ENCODE measurements at regions not wholly inside any gene's neighbourhood (a gene's known extent, or its start where the extent isn't known, plus 50 kb on each side); places are given as distances from the start of the nearest gene placed in this dataset.
"Not testable (repeated sequence)": the region's sequence is repeated elsewhere in the genome, so short reads cannot be mapped to it uniquely, and the experiment has no call there.

- H4K20me1 ChIP-seq (ENCODE audit: insufficient read depth, low read length); H3K27me3 ChIP-seq (ENCODE audit: insufficient read depth, low read length); H3K4me2 ChIP-seq (ENCODE audit: low read length); H3K9me3 ChIP-seq (ENCODE audit: insufficient read depth, low read depth, low read length); H3K36me3 ChIP-seq (ENCODE audit: insufficient read depth, low read length); FAIRE-seq; H3K4me1 Mint-ChIP-seq (ENCODE audit: low read depth, unreplicated experiment); H3K79me2 ChIP-seq (ENCODE audit: insufficient read depth, low read length); H3K27me3 Mint-ChIP-seq (ENCODE audit: low read depth, unreplicated experiment); H3K4me3 ChIP-seq (ENCODE audit: insufficient read depth, low read depth, low read length); H3K9ac ChIP-seq (ENCODE audit: low read length); H3K27ac Mint-ChIP-seq (ENCODE audit: unreplicated experiment); H3K9me3 Mint-ChIP-seq (ENCODE audit: unreplicated experiment); H3K36me3 Mint-ChIP-seq (ENCODE audit: low read depth, unreplicated experiment); DNase-seq (ENCODE audit: low read depth); H2AFZ ChIP-seq (ENCODE audit: low read depth, low read length); H3K27ac ChIP-seq (ENCODE audit: low read depth, low read length); H3K4me3 Mint-ChIP-seq (ENCODE audit: unreplicated experiment); H3K4me1 ChIP-seq (ENCODE audit: insufficient read depth, low read length): not testable (repeated sequence)
Measured at GRCh38 chr6:60335124-60335523, 1950.9 kb downstream of the KHDRBS2 start.

GRCh38 chr6:60333708-60334107, 1952.3 kb downstream of the KHDRBS2 start:
- H3K27me3 ChIP-seq (ENCODE audit: insufficient read depth, low read length); H3K9me3 Mint-ChIP-seq (ENCODE audit: unreplicated experiment); H3K4me2 ChIP-seq (ENCODE audit: low read length); FAIRE-seq; H3K36me3 ChIP-seq (ENCODE audit: insufficient read depth, low read length); H3K4me3 ChIP-seq (ENCODE audit: insufficient read depth, low read depth, low read length); H3K27me3 Mint-ChIP-seq (ENCODE audit: low read depth, unreplicated experiment); H3K4me1 ChIP-seq (ENCODE audit: insufficient read depth, low read length); H3K4me3 Mint-ChIP-seq (ENCODE audit: unreplicated experiment); H2AFZ ChIP-seq (ENCODE audit: low read depth, low read length); H3K9me3 ChIP-seq (ENCODE audit: insufficient read depth, low read depth, low read length); DNase-seq (ENCODE audit: low read depth); H3K4me1 Mint-ChIP-seq (ENCODE audit: low read depth, unreplicated experiment); H3K36me3 Mint-ChIP-seq (ENCODE audit: low read depth, unreplicated experiment); H3K27ac ChIP-seq (ENCODE audit: low read depth, low read length); H3K79me2 ChIP-seq (ENCODE audit: insufficient read depth, low read length); H3K27ac Mint-ChIP-seq (ENCODE audit: unreplicated experiment); H4K20me1 ChIP-seq (ENCODE audit: insufficient read depth, low read length); H3K9ac ChIP-seq (ENCODE audit: low read length): not testable (repeated sequence)

DNA sequence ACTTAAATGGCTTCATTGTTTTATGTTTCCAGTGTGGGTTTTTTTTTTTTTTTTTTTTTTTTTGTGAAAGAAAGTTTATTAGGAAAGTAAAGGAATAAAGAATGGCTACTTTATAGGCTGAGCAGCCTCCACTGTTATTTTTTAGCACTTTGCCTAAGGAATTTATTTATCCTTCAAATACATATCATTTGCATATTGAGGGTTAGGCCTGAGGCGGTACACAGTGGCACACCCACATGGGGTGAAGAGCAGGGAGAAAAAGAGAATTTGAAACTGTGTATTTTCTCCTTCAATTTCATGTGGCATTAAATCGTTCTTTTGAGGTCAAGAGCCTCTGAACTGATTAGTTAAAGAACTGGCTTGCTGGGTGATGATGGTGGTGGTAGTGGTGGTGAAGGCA, 1977.1 kb downstream of the KHDRBS2 start:
- not testable (repeated sequence) for H3K79me2 ChIP-seq (ENCODE audit: insufficient read depth, low read length); H3K4me1 ChIP-seq (ENCODE audit: insufficient read depth, low read length); H3K9me3 ChIP-seq (ENCODE audit: insufficient read depth, low read depth, low read length); H3K9ac ChIP-seq (ENCODE audit: low read length); H4K20me1 ChIP-seq (ENCODE audit: insufficient read depth, low read length); H3K4me3 ChIP-seq (ENCODE audit: insufficient read depth, low read depth, low read length); FAIRE-seq; H3K4me1 Mint-ChIP-seq (ENCODE audit: low read depth, unreplicated experiment); H3K27me3 ChIP-seq (ENCODE audit: insufficient read depth, low read length); H3K36me3 Mint-ChIP-seq (ENCODE audit: low read depth, unreplicated experiment); H3K27ac Mint-ChIP-seq (ENCODE audit: unreplicated experiment); H3K36me3 ChIP-seq (ENCODE audit: insufficient read depth, low read length); H3K4me2 ChIP-seq (ENCODE audit: low read length); DNase-seq (ENCODE audit: low read depth); H3K4me3 Mint-ChIP-seq (ENCODE audit: unreplicated experiment); H3K27me3 Mint-ChIP-seq (ENCODE audit: low read depth, unreplicated experiment); H3K9me3 Mint-ChIP-seq (ENCODE audit: unreplicated experiment); H3K27ac ChIP-seq (ENCODE audit: low read depth, low read length); H2AFZ ChIP-seq (ENCODE audit: low read depth, low read length)
